Kidney (tissue), 13 donors: ENCODE measurements at regions not wholly inside any gene's neighbourhood (a gene's known extent, or its start where the extent isn't known, plus 50 kb on each side); places are given as distances from the start of the nearest gene placed in this dataset.

Experiments used
- DNase-seq, 5 donors: peaks; one replicate each; pipeline ENCODE4 v3.0.0-alpha.2; 2013 to 2020
- FAIRE-seq: peaks from 2 replicates; lab custom pipeline; 2012; peaks lifted over from hg19 to GRCh38; lab: Jason Lieb, UNC
- H3K27ac ChIP-seq, 2 donors: one replicate each; pipeline ENCODE4 v1.7.0; 2013; ENCODE audit warnings: low read depth in 2 of 2, low read length in 2 of 2, inconsistent platforms in 1 of 2
- H3K27me3 ChIP-seq: one replicate; pipeline ENCODE4 v1.7.1; 2013; ENCODE audit warnings: low read length, inconsistent platforms; ENCODE audit not compliant: control insufficient read depth, insufficient read depth
- H3K36me3 ChIP-seq, 3 donors: one replicate each; pipeline versions ENCODE4 v1.7.0 to v1.7.1; 2013; ENCODE audit warnings: low read length in 3 of 3, control low read depth in 1 of 3, inconsistent platforms in 1 of 3; ENCODE audit not compliant: insufficient read depth in 3 of 3, control insufficient read depth in 2 of 3
- H3K4me1 ChIP-seq, 3 donors: one replicate each; pipeline versions ENCODE4 v1.7.0 to v1.7.1; 2013; ENCODE audit warnings: low read length in 3 of 3, inconsistent platforms in 1 of 3, low read depth in 1 of 3; ENCODE audit not compliant: control insufficient read depth in 2 of 3, insufficient read depth in 2 of 3
- H3K4me3 ChIP-seq, 3 donors: one replicate each; pipeline versions ENCODE4 v1.7.0 to v1.8.1; 2013; ENCODE audit warnings: low read length in 3 of 3, control low read depth in 1 of 3, inconsistent platforms in 1 of 3
- H3K9ac ChIP-seq, 3 donors: one replicate each; pipeline versions ENCODE4 v1.7.0 to v1.7.1; 2013; ENCODE audit warnings: low read length in 3 of 3, control low read depth in 1 of 3, inconsistent platforms in 1 of 3
- H3K9me3 ChIP-seq, 3 donors: one replicate each; pipeline versions ENCODE4 v1.7.0 to v1.7.1; 2013; ENCODE audit warnings: low read length in 3 of 3, control low read depth in 1 of 3, inconsistent platforms in 1 of 3; ENCODE audit not compliant: control insufficient read depth in 2 of 3, insufficient read depth in 1 of 3
- intact Hi-C: fragments of 100-400 bp; cut with DNase I; formaldehyde crosslinking; loops from one replicate; pipeline ENCODE4 v1.11.1; 2022
- TF ChIP-seq, protein P1 (sequence below): IDR thresholded peaks from 3 replicates; pipeline ENCODE4 v1.5.1; 2012; ENCODE audit warnings: mild to moderate bottlenecking, moderate library complexity, borderline replicate concordance; ENCODE audit not compliant: insufficient read depth; ENCODE audit errors: extremely low read depth
- donor health status: control.
- donor health status: control.
- donor health status: control.
- donor health status: control.
- donor health status: control.
- donor health status: DM: yes; HTN: yes; CAD: no.
- donor health status: Normal renal cell carcinoma (clear cell type).

- FAIRE-seq (no peak), DNase-seq (no peak)
- Histone ChIP-seq H3K36me3 (no peaks in the 10 kb centered on the region), H3K27me3 (no peaks in the 10 kb centered on the region), H3K4me3 (no peak overlapping the region), H3K9ac (no peak overlapping the region), H3K9me3 (no peaks in the 10 kb centered on the region), H3K4me1 (no peaks in the 10 kb centered on the region), H3K27ac (no peak overlapping the region)
- intact Hi-C loops = no loop called here
- TF ChIP-seq, protein P1, sequence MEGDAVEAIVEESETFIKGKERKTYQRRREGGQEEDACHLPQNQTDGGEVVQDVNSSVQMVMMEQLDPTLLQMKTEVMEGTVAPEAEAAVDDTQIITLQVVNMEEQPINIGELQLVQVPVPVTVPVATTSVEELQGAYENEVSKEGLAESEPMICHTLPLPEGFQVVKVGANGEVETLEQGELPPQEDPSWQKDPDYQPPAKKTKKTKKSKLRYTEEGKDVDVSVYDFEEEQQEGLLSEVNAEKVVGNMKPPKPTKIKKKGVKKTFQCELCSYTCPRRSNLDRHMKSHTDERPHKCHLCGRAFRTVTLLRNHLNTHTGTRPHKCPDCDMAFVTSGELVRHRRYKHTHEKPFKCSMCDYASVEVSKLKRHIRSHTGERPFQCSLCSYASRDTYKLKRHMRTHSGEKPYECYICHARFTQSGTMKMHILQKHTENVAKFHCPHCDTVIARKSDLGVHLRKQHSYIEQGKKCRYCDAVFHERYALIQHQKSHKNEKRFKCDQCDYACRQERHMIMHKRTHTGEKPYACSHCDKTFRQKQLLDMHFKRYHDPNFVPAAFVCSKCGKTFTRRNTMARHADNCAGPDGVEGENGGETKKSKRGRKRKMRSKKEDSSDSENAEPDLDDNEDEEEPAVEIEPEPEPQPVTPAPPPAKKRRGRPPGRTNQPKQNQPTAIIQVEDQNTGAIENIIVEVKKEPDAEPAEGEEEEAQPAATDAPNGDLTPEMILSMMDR = no peak
Observed at GRCh38 chr2:45105050-45105582, 95.9 kb upstream of the SIX2 start.

GRCh38 chr2:45104429-45104828, 95.2 kb upstream of the SIX2 start:
- no peaks in the 10 kb centered on the region for H3K9me3 ChIP-seq
- no peak overlapping the region for H3K27ac ChIP-seq
- no peaks in the 10 kb centered on the region for H3K4me1 ChIP-seq
- FAIRE-seq = no peak
- no peak overlapping the region for H3K4me3 ChIP-seq
- H3K36me3 ChIP-seq = no peaks in the 10 kb centered on the region
- intact Hi-C loops = no loop called here
- DNase-seq = no peak
- TF ChIP-seq, protein P1 = no peak
- no peaks in the 10 kb centered on the region for H3K27me3 ChIP-seq
- H3K9ac ChIP-seq = no peak overlapping the region

- Histone ChIP-seq H3K4me3 (no peak overlapping the region), H3K9me3 (no peaks in the 10 kb centered on the region), H3K27ac (no peak overlapping the region), H3K27me3 (no peaks in the 10 kb centered on the region), H3K36me3 (no peaks in the 10 kb centered on the region), H3K4me1 (no peaks in the 10 kb centered on the region), H3K9ac (no peak overlapping the region)
- TF ChIP-seq, protein P1 = no peak
- intact Hi-C loops = no loop called here
- FAIRE-seq = no peak
- no peak for DNase-seq
Observed at GRCh38 chr2:45103351-45104345, 94.4 kb upstream of the SIX2 start.
